GM19452 (cell line): ENCODE measurements at regions not wholly inside any gene's neighbourhood (a gene's known extent, or its start where the extent isn't known, plus 50 kb on each side); places are given as distances from the start of the nearest gene placed in this dataset.
"Not testable (repeated sequence)": the region's sequence is repeated elsewhere in the genome, so short reads cannot be mapped to it uniquely, and the experiment has no call there.

Experiments used
- ATAC-seq: cut with Tn5 transposase; IDR thresholded peaks from one replicate; pipeline ENCODE4 v1.9.1; 2021; ENCODE audit not compliant: unreplicated experiment

GRCh38 chr3:103297502-103297901 lies 862.7 kb downstream of the ZPLD1 start:
- ATAC-seq, result not testable (repeated sequence)

DNA sequence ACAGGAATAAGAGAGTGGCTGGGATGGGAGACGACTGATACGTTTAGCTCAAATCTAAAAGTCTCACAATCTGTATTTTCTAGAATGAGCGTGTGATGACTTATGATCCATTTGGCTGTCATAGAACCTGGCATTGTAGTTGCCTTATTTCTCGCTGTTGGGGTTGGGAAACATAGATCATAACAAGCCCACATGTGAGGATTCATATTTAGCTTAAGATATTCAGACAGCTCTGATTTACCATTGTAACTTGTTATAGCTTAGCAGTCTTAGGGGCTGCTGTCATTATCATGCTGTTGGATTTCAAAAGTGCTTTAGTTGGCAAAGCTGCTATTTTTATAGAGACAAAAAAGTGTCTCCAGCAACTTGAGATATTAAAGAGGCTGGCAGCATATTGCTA lies 871.3 kb downstream of the ZPLD1 start:
- ATAC-seq, result no peak

GRCh38 chr3:103308921-103309320 lies 874.1 kb downstream of the ZPLD1 start:
- ATAC-seq, result no peak

DNA sequence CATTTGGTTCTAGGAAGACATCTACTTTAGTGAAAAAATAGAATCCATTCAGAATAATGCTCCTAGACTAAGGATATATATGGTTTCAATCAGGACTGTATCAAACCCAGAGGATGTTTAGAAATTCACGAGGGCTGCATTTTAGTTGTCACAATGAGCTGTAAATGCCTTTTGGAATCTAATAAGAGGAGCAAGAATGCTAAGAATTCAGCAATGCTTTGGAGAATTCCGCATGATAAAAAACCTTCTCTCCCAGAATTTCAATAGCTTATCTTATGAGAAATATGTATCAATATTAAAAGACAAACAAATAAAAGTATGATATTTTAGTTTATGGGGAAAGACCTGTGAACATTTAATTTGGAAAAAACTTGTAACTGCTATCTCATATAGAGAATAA lies 885.1 kb downstream of the ZPLD1 start:
- no peak for ATAC-seq

GRCh38 chr3:103337179-103337845 lies 902.5 kb downstream of the ZPLD1 start:
- no peak for ATAC-seq

- ATAC-seq, result no peak
Observed at GRCh38 chr3:103341078-103341606, 906.3 kb downstream of the ZPLD1 start.

DNA sequence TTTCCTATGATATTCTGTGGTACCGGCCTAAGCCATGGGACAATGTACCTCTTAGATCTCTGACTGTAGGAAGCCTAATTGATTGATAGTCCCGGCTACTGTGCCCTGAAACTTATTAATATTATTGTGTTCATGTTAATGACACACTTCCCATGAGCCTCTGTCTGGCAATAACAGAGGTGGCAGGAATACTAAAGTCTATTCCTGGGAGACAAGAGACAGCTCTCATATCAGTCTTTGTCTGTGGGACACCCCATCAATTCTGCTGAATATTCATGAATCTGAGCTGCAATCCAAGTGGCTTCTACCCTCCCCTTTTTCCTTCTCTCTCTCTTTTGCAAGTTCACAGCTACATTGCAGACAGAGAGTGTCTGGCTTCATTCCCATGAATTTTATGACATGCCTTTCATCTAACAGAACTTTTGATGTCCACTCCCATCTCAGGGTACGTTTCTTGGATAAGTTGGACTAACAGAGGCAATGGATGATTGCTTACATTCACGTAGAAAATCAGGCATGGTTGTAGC lies 907.5 kb downstream of the ZPLD1 start:
- ATAC-seq, result no peak

- no peak for ATAC-seq
Observed at GRCh38 chr3:103349760-103350159, 914.9 kb downstream of the ZPLD1 start.

DNA sequence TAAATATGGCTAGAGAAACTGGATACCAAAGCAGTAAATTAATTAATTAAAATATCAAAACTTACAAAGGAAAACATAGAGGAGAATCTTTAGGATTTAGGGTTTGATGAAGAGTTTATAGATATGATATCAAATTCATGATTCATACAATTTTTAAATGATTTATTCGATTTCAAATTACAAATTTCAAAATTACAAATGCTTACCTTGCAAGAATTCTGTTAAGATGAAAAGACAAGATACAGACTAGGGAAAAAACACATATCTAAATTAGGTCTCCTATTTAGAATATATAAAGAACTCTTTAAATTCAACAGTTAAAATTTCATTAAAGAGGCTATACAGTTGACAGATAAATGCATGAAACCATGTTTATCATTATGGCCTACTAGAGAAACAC lies 930.7 kb downstream of the ZPLD1 start:
- ATAC-seq, result no peak

- no peak for ATAC-seq
Observed at GRCh38 chr3:103367481-103367880, 932.7 kb downstream of the ZPLD1 start.

- no peak for ATAC-seq
Observed at GRCh38 chr3:103371411-103371810, 936.6 kb downstream of the ZPLD1 start.

DNA sequence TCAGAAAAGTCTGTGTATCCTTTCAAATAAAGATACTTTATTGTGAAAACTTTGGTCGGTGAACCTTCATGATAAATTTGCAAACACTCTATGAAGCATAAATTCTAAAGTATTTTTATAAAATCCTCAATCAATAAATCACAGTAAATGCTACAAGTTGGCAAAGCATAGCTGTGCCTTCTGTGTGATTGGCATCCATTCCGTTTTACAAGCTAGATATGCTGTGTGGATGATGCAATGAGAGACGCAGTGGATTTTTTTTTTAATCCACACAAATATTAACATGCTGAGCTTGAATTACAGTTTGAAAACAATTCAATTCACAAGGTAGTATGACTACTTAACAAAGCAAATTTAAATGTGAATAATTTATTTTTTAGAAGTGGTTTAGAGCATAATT lies 937.2 kb downstream of the ZPLD1 start:
- ATAC-seq, result no peak

DNA sequence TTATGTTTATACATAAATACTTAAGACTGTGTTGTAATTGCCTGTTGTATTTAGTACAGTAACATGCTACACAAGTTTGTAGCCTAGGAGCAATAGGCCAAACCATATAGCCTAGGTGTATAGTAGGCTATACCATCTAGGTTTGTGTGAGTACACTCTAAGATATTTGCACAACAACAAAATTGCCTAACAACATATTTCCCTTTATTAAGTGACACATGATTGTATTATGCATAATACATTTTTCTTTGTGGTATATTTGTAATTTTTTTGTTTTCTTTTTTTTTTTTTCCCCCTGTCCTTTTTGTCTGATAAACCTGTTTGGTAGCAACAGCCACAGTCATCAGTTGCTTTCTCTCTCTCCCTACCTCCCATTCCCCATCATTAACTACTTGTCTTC lies 945.6 kb downstream of the ZPLD1 start:
- ATAC-seq, result no peak

DNA sequence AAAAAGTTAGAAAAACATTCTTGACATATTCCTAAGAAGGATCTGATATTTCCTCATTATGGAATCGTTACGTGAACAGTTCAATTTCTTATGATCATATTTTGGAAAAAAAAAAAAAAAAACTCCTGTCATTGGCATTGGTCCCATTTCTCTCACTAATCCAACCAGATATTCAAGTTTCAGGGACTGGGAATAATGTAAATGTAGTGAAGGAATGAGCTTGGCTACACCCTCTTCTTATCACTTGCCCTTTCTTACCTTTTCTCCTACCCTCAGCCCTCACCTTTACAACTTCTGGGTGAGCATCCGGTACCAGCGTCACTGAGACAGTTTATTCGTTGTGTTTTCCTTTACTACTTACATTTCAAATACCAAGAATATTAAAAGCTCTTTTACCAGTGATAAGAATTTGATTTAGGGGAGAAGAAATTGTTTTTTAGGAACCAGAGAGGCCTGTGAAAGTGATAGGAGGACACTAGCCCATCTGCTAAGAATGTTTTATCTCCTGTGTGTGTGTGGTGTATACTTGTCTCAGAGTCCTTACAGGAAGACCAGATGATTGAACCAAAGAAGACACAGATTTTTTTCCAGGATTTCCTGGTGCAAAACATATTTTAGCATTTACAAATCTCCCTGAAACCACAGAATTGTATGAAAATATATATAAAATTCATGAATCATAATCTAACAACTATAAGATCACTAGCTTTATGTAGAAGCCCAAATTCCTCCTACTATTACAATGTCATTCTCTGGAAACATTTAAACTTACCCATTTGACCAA lies 946.7 kb downstream of the ZPLD1 start:
- ATAC-seq, result no peak

GRCh38 chr3:103385961-103386656 lies 951.3 kb downstream of the ZPLD1 start:
- ATAC-seq, result no peak

GRCh38 chr3:103388214-103388613 lies 953.4 kb downstream of the ZPLD1 start:
- ATAC-seq, result no peak

- ATAC-seq, result no peak
Observed at GRCh38 chr3:103389356-103389755, 954.5 kb downstream of the ZPLD1 start.

GRCh38 chr3:103393395-103394186 lies 958.8 kb downstream of the ZPLD1 start:
- no peak for ATAC-seq

- ATAC-seq, result no peak
Observed at GRCh38 chr3:103403191-103403590, 968.4 kb downstream of the ZPLD1 start.

DNA sequence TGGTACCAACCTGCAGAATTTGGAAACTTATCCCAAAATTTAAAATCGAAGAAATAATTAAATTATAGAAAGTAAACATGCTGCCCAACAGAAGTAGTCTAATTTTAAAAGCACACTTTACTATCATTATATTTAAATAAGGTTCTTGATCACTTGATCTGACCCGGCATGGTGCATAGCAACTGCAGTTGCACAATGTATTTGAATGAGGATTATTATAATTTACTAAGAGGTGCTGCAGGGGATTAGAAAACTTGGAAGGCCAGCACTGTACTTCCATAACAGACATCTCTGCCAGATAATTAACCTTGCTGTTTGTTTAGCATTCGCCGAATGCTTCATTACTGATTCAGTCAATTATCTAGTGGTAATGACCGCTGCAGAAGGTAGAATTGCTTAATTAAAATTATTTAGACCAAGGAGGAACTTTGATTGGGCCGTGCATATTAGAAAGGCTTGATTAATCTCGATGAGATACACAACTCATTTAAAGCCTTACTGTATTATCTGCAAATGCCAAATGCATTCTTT lies 971.6 kb downstream of the ZPLD1 start:
- no peak for ATAC-seq
